Gastrocnemius medialis (tissue), 4 donors: ENCODE measurements at regions not wholly inside any gene's neighbourhood (a gene's known extent, or its start where the extent isn't known, plus 50 kb on each side); places are given as distances from the start of the nearest gene placed in this dataset.

Experiments used
- ATAC-seq, 2 donors: fragments of 150-250 bp; one replicate each; pipeline ENCODE4 v1.9.1; 2016
- DNase-seq, 2 donors: peaks; one replicate each; pipeline ENCODE4 v3.0.0-alpha.2; 2019
- H3K27ac ChIP-seq, 4 donors: fragments of 200-600 bp; sonication (generic); 1 replicate in 1 of 4; 2 replicates in 3 of 4; pipeline ENCODE4 v1.5.1; 2016 to 2018; ENCODE audit warnings: mild to moderate bottlenecking in 2 of 4, moderate library complexity in 1 of 4
- H3K27me3 ChIP-seq, 3 donors: fragments of 200-600 bp; sonication (generic) in 2 of 3; 1 replicate in 1 of 3; 2 replicates in 2 of 3; pipeline versions ENCODE4 v1.5.1 to v1.6.0; 2016 to 2019; ENCODE audit warnings: mild to moderate bottlenecking in 1 of 3, moderate library complexity in 1 of 3
- H3K36me3 ChIP-seq, 2 donors: fragments of 200-600 bp; sonication (generic) in 1 of 2; one replicate each; pipeline ENCODE4 v1.5.1; 2017 to 2018
- H3K4me1 ChIP-seq, 2 donors: fragments of 200-600 bp; sonication (generic) in 1 of 2; one replicate each; pipeline ENCODE4 v1.5.1; 2016 to 2017; ENCODE audit warnings: mild to moderate bottlenecking in 2 of 2
- H3K4me3 ChIP-seq, 4 donors: fragments of 200-600 bp; sonication (generic) in 3 of 4; 1 replicate in 1 of 4; 2 replicates in 3 of 4; pipeline ENCODE4 v1.5.1; 2016 to 2019; ENCODE audit warnings: mild to moderate bottlenecking in 2 of 4
- H3K9me3 ChIP-seq, 3 donors: fragments of 200-600 bp; sonication (generic) in 2 of 3; 1 replicate in 1 of 3; 2 replicates in 2 of 3; pipeline ENCODE4 v1.5.1; 2016 to 2019
- CTCF ChIP-seq, 5 experiments: fragments of 450-650 bp in 3 of 5; fragments of 200-600 bp in 2 of 5; sonication (generic) in 2 of 5; IDR thresholded peaks in 4 of 5; conservative IDR thresholded peaks in 1 of 5; 1 replicate in 4 of 5; 2 replicates in 1 of 5; pipeline ENCODE4 v1.5.1; 2016 to 2019; ENCODE audit warnings: antibody characterized with exemption in 5 of 5, mild to moderate bottlenecking in 3 of 5, moderate library complexity in 3 of 5
- POLR2A ChIP-seq, 2 donors: fragments of 450-650 bp; IDR thresholded peaks; one replicate each; pipeline ENCODE4 v1.6.1; 2017; ENCODE audit warnings: antibody characterized with exemption in 2 of 2, mild to moderate bottlenecking in 2 of 2, moderate library complexity in 2 of 2
- in situ Hi-C, 4 donors: fragments of 200-750 bp; cut with MboI; loops; one replicate each; pipeline versions ENCODE4 v1.15.0 to v1.8.0; 2017; ENCODE audit warnings: low sequenced_read_pairs in 4 of 4
- intact Hi-C: fragments of 100-400 bp; cut with DNase I; formaldehyde crosslinking; loops from one replicate; pipeline ENCODE4 v1.15.1; 2023; ENCODE audit warnings: low total_unique reads

- no peak overlapping the region for H3K4me3 ChIP-seq
- in situ Hi-C loops (no loop called here), intact Hi-C loops (no loop called here)
- no peak for DNase-seq
- no peak overlapping the region for H3K27ac ChIP-seq
- no peaks in the 10 kb centered on the region for H3K9me3 ChIP-seq
- no peaks in the 10 kb centered on the region for H3K27me3 ChIP-seq
- H3K36me3 ChIP-seq, result no peaks in the 10 kb centered on the region
- TF ChIP-seq POLR2A (IDR thresholded peaks at IDR 0.05) (no peak), CTCF (IDR thresholded peaks at IDR 0.05 in 4 of 5, conservative IDR thresholded peaks at IDR 0.05 in 1 of 5) (no peak)
- ATAC-seq, result no peak
- H3K4me1 ChIP-seq, result no peaks in the 10 kb centered on the region
These were observed 1731.0 kb downstream of the SUCLG1 start for GRCh38 chr2:82728090-82728489.

DNA sequence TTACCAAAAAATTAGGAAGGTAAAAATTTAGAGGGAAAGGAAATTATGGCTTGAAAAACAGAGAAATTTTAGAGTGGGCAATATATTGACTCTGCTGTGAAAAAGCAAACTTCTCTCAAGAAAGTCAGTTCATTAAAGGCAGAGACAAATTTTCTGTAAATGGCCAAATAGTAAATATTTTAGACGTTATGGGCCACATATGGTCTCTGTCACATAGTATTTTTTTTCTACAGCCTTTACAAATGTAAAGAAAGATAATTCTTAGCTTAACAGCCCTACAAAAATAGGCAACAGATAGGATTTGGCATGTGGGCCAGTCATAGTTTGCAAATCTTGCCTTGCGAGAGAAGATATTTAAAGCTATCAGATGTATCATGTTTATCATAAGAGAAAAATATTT lies 1750.4 kb downstream of the SUCLG1 start:
- no peak for TF ChIP-seq CTCF (IDR thresholded peaks at IDR 0.05 in 4 of 5, conservative IDR thresholded peaks at IDR 0.05 in 1 of 5)
- no peak for TF ChIP-seq POLR2A (IDR thresholded peaks at IDR 0.05)
- in situ Hi-C loops (no loop called here), intact Hi-C loops (no loop called here)
- Histone ChIP-seq H3K9me3 (no peaks in the 10 kb centered on the region), H3K27me3 (no peaks in the 10 kb centered on the region), H3K27ac (no peak overlapping the region), H3K4me3 (no peak overlapping the region), H3K36me3 (no peaks in the 10 kb centered on the region), H3K4me1 (no peaks in the 10 kb centered on the region)
- DNase-seq, result no peak
- no peak for ATAC-seq

- no peaks in the 10 kb centered on the region for H3K36me3 ChIP-seq
- no peak overlapping the region for H3K27ac ChIP-seq
- no peak overlapping the region for H3K4me3 ChIP-seq
- ATAC-seq (no peak), DNase-seq (no peak)
- no peaks in the 10 kb centered on the region for H3K27me3 ChIP-seq
- H3K4me1 ChIP-seq, result no peaks in the 10 kb centered on the region
- intact Hi-C loops, result no loop called here
- H3K9me3 ChIP-seq, result no peaks in the 10 kb centered on the region
- in situ Hi-C loops, result no loop called here
- no peak for TF ChIP-seq CTCF (IDR thresholded peaks at IDR 0.05 in 4 of 5, conservative IDR thresholded peaks at IDR 0.05 in 1 of 5)
- no peak for TF ChIP-seq POLR2A (IDR thresholded peaks at IDR 0.05)
These were observed 1761.8 kb downstream of the SUCLG1 start for GRCh38 chr2:82697231-82697630.

- no peaks in the 10 kb centered on the region for H3K9me3 ChIP-seq
- TF ChIP-seq POLR2A (IDR thresholded peaks at IDR 0.05) (no peak), CTCF (IDR thresholded peaks at IDR 0.05 in 4 of 5, conservative IDR thresholded peaks at IDR 0.05 in 1 of 5) (no peak)
These were observed 1764.6 kb downstream of the SUCLG1 start for GRCh38 chr2:82694431-82694830.

DNA sequence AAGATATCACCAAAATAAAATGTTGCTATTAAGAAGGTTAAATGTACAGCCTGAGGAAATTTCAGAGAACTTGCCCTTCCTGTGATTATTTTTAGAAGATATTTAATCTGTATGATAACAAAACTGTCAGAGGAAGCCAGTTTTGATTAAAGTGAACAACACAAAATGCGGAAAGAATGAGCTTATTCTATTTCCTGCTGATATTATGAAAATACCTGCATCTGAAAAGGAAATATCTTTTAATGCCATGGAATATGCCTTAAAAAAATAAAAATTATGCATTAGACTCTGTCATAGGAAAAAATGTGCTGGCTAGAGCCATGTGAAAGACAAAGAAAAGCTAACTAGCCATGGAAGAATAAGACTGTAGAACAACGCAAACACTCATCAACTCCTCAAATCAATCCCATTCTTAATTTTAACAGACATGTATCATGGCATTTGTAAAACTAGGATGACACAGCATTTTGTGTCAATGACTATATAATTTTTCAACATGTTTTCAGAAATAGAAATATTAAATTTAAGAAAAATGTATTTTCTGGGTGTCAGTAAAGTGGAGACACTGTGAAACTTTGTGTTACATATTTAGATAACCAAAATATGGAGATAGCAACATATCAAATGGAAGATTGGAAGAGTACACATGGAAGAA lies 1768.2 kb downstream of the SUCLG1 start:
- ATAC-seq (no peak), DNase-seq (no peak)
- Histone ChIP-seq H3K27me3 (no peaks in the 10 kb centered on the region), H3K4me1 (no peaks in the 10 kb centered on the region), H3K36me3 (no peaks in the 10 kb centered on the region), H3K4me3 (no peak overlapping the region), H3K27ac (no peak overlapping the region), H3K9me3 (no peaks in the 10 kb centered on the region)
- in situ Hi-C loops, result no loop called here
- intact Hi-C loops, result no loop called here
- TF ChIP-seq POLR2A (IDR thresholded peaks at IDR 0.05) (no peak), CTCF (IDR thresholded peaks at IDR 0.05 in 4 of 5, conservative IDR thresholded peaks at IDR 0.05 in 1 of 5) (no peak)

More at GRCh38 chr2:82694431-82694830, 1764.6 kb downstream of the SUCLG1 start:
- intact Hi-C loops (no loop called here), in situ Hi-C loops (no loop called here)
- DNase-seq (no peak), ATAC-seq (no peak)
- Histone ChIP-seq H3K27ac (no peak overlapping the region), H3K4me1 (no peaks in the 10 kb centered on the region), H3K4me3 (no peak overlapping the region), H3K36me3 (no peaks in the 10 kb centered on the region), H3K27me3 (no peaks in the 10 kb centered on the region)
